Stimulated activated CD8-positive, alpha-beta memory T cell treated with anti-CD3 and anti-CD28 coated beads, Interleukin-15, amount 100 ng/mL, for 4 hours (primary cell): ENCODE measurements at regions not wholly inside any gene's neighbourhood (a gene's known extent, or its start where the extent isn't known, plus 50 kb on each side); places are given as distances from the start of the nearest gene placed in this dataset.
"Not testable (repeated sequence)": the region's sequence is repeated elsewhere in the genome, so short reads cannot be mapped to it uniquely, and the experiment has no call there.

Source experiments
- DNase-seq, 2 donors: peaks; one replicate each; pipeline ENCODE4 v3.0.0-alpha.2; 2020; ENCODE audit warnings: low read depth in 2 of 2

DNA sequence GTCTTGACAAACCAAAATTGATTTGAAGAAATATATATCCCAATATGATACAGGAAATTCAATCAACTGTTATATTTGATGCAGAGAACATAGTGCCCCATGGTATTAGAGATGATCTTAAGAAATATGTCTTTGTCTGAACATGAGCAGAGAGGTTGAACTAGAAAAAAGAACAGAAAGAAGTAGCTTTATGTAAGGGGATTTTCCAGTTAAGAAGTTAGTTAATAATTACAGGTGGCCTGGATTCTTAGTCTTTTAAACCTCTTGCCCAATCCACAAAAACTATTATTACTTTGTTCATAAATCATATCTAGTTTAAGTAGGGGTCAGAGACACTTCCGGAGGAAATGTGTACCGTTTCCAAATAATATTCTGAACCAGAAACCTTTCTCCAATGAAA lies 1186.7 kb upstream of the EPHA6 start:
- DNase-seq = no peak

DNA sequence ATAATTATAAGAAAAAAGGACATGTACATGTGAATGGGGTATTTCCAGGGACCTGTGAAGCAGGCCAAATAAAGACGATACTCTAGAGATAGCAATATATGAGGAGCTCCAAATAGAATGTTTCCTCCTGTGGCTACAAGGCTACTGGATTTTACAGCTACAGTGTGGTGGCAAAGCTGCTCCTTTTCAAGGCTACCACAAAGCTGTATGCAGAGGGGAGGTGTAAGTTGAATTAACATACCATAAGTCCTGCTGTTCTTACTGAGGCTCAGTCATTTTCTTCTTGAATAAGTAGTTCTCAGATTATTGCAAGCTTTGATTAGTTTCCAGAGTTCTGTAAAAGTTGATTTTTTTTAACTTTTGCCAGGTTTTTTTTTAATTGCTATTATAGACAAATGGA lies 1184.6 kb upstream of the EPHA6 start:
- no peak for DNase-seq

- no peak for DNase-seq
Observed at GRCh38 chr3:95645291-95645690, 1169.1 kb upstream of the EPHA6 start.

- DNase-seq = no peak
Observed at GRCh38 chr3:95654570-95655362, 1159.6 kb upstream of the EPHA6 start.

- no peak for DNase-seq
Observed at GRCh38 chr3:95655363-95655986, 1158.9 kb upstream of the EPHA6 start.

GRCh38 chr3:95670765-95671164 lies 1143.6 kb upstream of the EPHA6 start:
- DNase-seq = no peak

- DNase-seq = no peak
Observed at GRCh38 chr3:95673215-95673614, 1141.2 kb upstream of the EPHA6 start.

GRCh38 chr3:95705786-95706418 lies 1108.5 kb upstream of the EPHA6 start:
- DNase-seq = no peak

GRCh38 chr3:95707268-95707667 lies 1107.1 kb upstream of the EPHA6 start:
- no peak for DNase-seq

GRCh38 chr3:95710684-95711083 lies 1103.7 kb upstream of the EPHA6 start:
- no peak for DNase-seq

GRCh38 chr3:95711789-95712188 lies 1102.6 kb upstream of the EPHA6 start:
- DNase-seq = no peak

DNA sequence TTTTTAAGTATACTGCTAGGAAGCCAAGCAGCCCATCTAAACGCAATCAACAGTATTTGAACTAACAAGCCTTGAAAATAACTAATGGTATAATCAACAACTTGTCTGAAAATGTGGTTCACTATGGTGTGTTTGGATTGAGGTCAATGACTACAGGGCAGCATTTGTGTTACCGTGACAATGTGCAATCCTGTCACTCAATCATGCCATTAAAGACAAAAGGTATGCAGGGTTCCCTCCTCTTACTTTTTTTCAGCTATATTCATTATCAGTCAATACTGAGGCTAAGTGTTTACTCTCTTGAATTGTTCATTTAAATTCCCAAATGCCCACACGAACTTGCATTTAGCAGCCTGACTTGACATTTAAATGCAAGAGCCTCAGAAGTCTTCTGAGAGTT lies 1099.3 kb upstream of the EPHA6 start:
- DNase-seq = no peak

GRCh38 chr3:95717048-95717447 lies 1097.3 kb upstream of the EPHA6 start:
- DNase-seq = no peak

- DNase-seq = no peak
Observed at GRCh38 chr3:95718168-95718567, 1096.2 kb upstream of the EPHA6 start.

- no peak for DNase-seq
Observed at GRCh38 chr3:95719481-95719880, 1094.9 kb upstream of the EPHA6 start.

GRCh38 chr3:95721938-95722337 lies 1092.5 kb upstream of the EPHA6 start:
- DNase-seq = no peak

GRCh38 chr3:95725770-95726169 lies 1088.6 kb upstream of the EPHA6 start:
- DNase-seq = no peak

DNA sequence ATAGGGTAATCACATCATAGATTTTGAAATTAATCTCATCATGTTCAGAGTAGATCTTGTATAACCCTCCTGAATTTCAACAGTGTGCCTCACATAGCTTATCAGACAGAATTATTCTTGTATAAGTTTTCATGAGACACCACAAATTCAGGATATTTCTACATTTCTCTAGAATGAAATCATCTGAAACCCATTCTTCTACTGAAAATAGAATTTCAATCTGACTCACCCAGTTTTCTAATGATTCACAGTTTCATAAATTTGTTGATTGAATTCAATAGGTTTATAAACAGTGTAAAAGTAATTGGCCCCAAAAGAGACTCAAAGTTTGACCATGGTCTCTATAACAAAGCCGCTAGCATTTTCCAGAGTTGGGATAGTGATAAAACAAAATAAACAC lies 1082.6 kb upstream of the EPHA6 start:
- no peak for DNase-seq

DNA sequence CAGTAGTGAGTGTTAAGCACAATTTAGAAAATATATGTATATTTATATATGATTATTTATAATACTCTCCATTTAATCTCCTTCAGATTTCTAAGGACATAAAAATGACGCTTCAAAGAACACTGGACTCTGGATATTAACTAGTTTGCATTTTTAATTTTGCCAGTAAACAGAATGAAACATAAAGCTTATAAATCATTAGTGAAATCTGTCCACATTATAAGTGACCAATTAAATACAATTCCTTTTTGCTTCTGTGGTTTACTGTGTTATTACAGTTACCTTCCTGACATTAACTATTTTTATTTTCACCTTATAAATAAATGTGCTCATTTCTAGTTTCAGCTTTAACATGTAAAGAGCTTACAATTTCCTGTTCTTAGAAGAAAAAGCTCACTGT lies 1081.1 kb upstream of the EPHA6 start:
- no peak for DNase-seq

GRCh38 chr3:95738045-95738444 lies 1076.3 kb upstream of the EPHA6 start:
- DNase-seq = no peak

GRCh38 chr3:95744896-95745295 lies 1069.5 kb upstream of the EPHA6 start:
- not testable (repeated sequence) for DNase-seq

GRCh38 chr3:95750097-95750496 lies 1064.3 kb upstream of the EPHA6 start:
- no peak for DNase-seq

- no peak for DNase-seq
Observed at GRCh38 chr3:95751509-95751908, 1062.9 kb upstream of the EPHA6 start.
